Stimulated activated naive CD4-positive, alpha-beta T cell (primary cell): ENCODE measurements at regions not wholly inside any gene's neighbourhood (a gene's known extent, or its start where the extent isn't known, plus 50 kb on each side); places are given as distances from the start of the nearest gene placed in this dataset.
"Not testable (repeated sequence)": the region's sequence is repeated elsewhere in the genome, so short reads cannot be mapped to it uniquely, and the experiment has no call there.

ENCODE experiments used
- DNase-seq, 6 experiments: peaks; one replicate each; lab custom pipeline; 2025; lab: John Stamatoyannopoulos, UW

DNA sequence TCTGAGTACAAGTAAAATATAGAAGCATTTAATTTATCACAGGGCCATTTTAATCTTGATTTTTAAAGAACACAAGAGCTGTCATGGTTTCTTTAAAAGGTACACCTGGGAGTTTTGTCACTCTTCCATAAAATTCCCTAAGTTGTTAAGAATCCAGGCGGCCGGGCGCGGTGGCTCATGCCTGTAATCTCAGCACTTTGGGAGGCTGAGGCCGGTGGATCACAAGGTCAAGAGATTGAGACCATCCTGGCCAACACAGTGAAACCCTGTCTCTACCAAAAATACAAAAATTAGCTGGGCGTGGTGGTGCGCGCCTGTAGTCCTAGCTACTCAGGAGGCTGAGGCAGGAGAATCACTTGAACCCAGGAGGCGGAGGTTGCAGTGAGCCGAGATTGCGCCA lies 278.3 kb downstream of the PCDH17 start:
- DNase-seq, result not testable (repeated sequence)

DNA sequence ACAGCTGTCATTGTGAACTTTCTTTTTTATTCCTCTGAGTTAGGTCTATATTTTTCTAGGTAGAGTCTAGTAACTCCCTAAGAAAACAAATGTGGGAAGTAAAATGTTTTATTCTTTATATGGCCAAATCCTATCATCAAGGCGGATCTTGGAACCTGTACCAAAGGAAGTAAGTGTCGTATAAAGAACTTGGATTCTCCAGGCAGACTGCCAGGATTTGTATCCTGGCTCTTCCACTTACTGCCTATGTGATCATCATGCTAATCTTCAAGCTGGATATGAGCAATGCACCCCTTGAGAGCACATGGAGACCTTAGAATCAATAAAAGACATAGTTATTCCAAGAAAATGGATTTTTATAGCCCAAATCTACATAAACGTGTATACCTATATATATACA lies 286.5 kb downstream of the PCDH17 start:
- DNase-seq, result no peak

DNA sequence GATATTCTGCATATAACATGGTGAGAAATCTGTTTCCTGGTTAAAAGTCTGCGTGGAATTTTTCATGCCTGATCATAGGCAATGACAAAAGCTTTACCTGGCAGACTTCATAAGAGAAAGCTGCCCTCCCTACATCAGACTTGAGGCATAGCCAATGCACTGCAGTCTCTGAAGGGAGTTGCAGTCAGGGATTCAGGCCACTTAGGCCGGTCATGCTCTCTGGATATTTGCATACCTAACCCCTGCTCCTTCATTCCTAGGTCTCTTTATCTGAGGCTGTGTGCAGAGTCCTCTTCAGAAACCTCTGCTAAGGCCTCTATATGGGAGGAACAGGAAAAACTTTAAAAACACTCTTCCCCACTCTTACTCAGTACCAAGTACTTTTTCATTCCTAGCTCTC lies 287.4 kb downstream of the PCDH17 start:
- no peak for DNase-seq

DNA sequence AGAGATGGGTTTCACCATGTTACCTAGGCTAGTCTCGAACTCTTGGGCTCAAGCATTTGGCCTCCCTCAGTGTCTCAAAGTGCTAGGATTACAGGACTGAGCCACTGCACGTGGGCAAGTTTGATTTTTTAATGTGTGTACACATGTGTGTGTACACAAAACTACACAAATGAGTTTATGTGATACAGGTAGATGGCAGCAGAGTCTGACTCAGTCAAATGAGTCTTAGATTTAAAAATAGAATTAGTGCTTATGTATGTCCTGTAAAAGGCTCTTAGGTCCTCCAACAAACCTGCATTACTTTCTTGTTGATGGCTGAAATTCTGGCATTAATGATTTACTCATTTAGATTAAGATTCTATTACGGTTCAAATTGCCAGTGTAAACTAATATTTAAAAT lies 293.7 kb downstream of the PCDH17 start:
- no peak for DNase-seq

DNA sequence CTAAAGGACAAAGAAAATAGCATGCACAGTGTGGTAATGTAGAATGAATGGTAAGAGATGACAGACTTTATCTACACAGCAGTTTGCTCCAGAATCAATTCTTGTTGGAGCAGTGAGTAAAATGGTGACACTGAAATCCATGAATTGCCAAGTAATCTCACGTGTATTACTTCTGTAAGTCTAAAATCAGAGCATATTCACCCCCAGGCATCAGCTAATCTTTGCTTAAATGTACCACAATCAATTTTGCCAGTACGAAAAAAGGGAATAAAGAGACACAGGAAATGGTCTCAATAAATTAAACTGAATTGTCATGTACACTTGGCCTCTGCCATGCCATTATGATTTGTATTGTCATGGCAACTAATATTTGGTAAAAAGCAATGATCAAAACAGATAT lies 294.2 kb downstream of the PCDH17 start:
- no peak for DNase-seq

DNA sequence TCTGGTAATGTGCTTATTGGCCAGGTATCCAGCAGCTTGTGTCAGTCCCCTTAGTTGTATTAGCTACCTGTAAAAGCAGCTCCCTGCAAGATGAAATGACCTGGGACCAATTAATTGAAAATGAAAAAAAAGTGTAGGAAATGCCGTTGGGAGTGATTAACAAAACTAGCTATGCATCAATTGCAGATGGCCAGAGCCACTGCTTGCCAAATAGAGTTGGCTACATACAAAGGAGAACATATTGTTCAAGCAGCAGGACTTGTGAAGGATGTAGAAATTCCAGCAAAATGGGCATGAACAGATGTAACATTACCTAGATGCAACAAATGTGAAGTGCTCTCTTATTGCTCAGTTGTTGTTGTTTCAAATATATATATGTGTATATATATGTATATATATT lies 300.5 kb downstream of the PCDH17 start:
- no peak for DNase-seq

DNA sequence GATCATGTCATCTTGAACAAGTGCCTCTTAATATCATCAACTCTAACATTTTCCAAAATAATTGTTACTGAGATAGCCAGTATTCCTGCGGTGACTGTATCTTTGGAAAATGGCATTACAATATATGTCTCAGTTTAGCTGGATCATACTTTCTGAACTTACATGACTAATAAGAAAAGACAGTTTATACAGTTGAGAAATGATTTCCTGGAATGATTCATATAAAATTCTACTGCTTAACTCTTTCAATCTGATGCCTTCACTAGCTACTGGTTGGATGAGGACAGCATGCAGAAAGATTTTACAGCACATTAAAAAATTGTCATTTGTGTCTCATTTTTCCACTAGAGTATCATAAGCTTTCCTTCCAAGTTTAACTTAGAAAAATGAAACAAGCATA lies 302.1 kb downstream of the PCDH17 start:
- DNase-seq, result no peak

DNA sequence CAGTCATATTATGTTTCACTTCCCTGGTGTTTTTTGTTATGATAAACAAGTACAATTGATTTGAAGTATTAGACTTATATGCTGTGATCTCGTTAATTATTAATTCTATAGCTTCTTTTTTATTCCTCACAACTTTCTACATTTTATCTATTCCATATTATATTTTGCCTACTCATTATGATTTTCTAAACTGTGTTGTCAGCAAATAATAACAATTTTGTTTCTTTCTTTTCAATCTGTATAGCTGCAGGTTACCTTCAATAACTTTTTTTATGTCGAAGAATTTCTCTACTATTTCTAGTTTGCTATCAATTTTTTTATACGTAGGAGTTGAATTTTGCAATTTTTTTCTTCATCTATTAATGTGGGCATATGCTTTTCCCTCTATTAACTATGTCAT lies 304.4 kb downstream of the PCDH17 start:
- DNase-seq, result no peak

DNA sequence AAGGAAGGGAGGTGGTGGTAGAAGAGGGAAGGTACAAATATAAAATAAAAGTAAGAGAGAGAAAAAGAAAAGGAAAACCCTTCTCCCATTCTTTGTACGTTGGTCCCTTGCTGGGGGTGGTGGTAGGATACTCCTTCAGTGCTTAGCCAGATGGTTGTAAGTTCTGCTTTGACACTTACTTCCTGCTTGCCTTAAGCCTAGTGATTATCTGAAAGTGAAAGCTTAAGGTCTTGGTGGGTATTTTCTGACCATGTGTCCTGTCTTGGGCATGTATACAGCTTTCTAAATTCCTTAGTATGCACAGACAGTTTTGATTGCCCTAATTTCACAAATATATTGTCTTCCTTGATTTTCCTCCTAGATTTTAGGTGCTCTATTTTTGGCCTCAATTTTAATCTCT lies 314.8 kb downstream of the PCDH17 start:
- no peak for DNase-seq

DNA sequence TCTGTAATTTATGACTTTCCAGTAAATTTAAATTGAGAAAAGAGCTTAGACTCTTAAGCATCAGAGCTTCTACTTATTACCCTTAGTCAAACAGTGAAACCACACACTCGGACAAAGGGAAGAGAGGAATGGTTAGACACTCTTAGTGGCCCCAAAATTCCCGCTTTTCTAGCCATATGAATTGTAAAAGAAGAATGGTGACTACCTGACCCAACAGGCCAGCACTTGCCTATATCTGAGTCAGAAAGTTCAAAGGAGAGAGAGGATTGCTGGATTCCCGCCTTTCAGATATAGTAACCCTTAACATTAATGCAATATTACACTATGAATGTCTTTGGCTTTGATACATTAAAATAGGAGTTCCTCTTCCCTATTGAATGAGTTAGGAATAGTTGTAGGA lies 317.3 kb downstream of the PCDH17 start:
- no peak for DNase-seq

DNA sequence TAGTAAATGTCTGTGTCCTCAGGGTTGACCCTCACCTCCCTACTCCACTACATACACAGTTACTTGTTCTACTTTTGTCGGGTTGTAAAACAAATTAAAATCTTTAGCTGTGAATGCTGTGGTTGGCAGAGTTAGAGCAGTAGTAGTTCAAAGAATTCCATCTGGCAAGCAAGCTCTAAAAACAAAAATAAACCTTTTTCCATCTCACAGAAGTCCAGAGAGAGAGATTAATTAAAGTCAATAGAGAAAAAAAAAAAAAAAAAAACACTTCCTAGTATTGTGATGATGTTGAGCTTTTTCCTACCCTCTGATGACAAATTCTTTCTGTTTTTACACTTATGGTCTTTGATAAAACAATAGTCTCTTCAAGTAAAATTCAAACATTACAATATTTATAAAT lies 338.4 kb downstream of the PCDH17 start:
- no peak for DNase-seq

DNA sequence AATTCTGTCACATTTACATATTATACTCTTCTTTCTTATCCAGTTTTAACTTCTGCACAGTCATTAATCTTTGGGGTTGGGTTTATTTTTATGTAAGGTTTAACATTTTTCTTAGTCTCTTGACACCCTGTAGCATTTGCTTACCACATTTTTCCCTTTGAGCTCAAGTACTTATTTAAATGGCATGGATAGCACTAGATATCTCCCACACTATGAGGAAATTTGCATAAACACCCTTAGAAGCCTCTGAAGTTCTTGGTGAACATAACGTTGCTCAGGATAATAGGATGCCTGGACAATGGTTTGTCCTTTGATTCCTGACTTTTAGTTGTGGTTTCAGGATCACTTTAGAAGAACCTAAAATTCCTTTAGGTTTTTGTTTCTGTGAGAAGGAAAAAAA lies 338.9 kb downstream of the PCDH17 start:
- DNase-seq, result no peak

DNA sequence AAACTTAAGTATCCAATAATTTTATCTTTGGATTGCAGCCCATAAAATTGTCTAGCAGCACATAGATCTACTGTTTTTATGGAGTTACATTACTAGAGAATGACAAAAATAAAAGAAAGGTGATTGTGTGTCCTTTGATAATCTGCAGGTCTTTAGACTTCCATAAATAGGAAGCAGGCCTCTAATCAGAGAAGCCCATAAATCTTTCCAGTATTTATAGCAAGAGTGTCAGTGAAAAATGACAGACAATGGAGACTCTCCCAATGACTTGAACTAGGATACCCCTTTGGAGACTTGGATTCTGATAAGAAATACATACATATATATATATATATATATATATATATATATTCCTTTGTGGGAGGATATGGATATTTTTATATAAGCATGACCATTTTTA lies 351.2 kb downstream of the PCDH17 start:
- no peak for DNase-seq

DNA sequence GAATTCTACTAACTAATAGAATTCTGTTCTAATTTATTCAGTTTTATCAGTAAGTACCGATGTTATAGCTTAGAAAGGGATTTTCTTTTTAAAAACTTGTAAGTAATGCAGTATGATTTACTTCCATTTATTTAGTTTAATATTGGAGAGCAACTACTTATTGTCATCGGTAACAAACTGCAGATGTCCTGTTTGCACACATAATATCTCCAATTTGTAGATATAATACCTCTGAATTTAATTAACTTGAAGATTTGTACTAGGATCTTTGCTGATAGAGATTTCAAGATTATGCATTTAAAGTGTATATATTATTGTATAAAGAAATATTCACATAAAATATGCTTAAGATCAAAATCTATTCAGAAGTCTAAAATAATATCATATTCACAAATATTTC lies 356.7 kb downstream of the PCDH17 start:
- DNase-seq, result no peak

DNA sequence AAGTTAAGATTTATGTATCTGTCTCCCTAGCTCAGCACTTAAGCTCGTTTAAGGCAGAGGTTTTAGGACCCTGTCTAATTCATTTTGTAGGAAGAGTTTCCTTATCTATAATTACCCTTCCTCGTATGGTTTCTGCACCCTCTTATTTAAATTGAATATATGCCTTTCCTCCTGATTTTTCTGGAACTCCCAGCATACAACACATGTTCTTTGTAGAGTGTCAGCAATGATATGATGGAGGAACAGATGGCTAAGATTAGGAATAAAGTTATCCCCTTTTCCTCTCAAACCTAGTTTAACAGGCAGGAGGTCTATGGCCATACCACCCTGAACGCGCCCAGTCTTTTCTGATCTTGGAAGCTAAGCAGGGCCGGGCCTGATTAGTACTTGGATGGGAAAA lies 359.5 kb downstream of the PCDH17 start:
- DNase-seq, result no peak

DNA sequence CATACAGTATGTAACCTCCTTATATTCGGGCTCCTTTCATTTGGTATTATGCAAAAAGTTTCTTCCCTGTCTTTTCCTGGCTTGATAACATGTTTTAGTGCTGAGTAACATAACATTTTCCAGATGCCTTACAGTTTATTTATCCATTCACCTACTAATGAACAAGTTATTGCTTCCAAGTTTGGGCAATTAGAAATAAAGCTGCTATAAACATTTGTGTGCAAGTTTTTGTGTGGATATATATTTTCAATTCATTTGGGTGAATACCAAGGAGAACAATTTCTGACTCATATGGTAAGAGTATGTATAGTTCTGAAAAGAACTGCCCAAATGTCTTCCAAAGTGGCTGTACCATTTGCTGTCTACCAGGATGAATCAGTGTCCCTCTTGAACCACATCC lies 360.9 kb downstream of the PCDH17 start:
- no peak for DNase-seq

DNA sequence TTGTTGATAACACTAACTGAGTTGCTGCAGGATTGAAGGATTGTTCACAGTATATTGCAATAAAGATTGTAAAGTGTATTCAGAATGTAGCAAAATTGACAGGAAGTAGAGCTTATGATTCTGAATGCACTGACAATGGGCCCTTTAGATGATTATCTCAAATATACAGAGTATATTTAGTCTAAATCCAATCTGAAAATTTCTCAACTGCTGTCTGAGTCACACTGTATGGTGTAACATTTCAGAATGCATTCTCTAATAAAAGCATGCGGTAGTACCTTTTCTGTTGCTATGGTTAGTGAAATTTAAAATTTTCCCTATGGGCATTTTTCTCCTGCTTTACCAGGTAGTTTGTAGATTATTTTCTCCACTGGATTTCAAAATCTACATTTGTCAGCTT lies 365.2 kb downstream of the PCDH17 start:
- DNase-seq, result no peak

DNA sequence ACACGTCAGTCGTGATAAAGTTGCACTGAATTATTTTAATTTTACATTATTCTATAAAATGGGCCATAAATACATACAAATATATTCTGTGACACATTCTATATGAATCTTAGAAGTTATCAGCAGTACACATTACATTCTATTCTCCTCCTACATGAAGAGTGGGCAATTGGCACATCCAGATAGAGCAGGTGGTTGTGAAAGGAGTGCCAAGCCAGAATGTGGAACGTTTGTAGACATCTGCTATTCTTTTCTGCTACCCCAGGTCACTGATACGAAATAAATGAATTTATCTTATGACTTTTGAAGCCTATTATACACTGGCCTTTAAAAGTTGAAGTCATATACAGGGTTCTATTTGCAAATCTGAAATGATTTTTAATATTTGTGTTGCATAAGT lies 373.2 kb downstream of the PCDH17 start:
- DNase-seq, result no peak

DNA sequence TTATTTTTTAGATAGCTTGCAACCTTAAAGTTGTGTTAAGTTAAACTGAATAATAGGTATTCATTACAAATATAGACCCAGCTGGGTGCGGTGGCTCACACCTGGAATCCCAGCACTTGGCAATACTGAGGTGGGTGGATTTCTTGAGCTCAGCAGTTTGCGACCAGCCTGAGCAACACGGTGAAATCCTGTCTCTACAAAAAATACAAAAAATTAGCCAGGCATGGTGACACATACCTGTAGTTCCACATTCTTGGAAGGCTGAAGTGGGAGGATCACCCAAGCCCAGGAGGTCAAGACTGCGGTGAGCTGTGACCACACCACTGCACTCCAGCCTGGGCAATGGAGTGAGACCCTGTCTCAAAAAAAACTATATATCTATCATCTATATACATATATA lies 386.5 kb downstream of the PCDH17 start:
- no peak for DNase-seq

DNA sequence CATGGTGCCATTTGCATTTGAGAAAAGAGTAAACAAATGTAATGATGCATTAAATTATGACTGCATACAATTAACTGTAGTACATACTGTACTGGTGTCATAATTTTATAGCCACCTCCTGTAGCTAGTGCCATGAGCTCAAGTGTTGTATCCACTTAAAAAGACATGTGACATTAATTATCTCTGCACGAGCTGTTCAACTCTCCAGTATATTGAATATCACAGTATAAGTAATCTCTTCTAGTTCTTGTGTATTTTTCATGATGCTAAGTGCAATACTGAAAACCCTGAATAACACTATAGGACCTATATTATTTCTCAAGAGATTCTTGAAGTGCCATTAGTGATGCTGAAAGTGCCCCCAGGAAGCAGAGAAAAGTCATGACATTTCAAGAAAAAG lies 387.3 kb downstream of the PCDH17 start:
- no peak for DNase-seq

DNA sequence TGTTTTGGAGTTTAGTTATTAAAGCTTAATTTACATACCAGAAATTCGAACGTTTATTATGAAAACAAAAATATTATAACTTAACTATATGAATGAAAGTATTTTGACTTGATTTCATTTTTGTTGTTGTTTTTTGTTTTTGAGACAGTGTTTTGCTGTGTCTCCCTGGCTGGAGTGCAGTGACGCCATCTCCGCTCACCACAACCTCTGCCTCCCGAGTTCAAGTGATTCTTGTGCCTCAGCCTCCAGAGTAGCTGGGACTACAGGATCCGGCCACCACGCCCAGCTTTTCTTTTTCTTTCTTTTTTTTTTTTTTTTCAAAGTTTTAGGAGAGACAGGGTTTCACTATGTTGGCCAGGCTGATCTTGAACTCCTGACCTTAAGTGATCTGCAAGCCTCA lies 392.6 kb downstream of the PCDH17 start:
- DNase-seq, result no peak

DNA sequence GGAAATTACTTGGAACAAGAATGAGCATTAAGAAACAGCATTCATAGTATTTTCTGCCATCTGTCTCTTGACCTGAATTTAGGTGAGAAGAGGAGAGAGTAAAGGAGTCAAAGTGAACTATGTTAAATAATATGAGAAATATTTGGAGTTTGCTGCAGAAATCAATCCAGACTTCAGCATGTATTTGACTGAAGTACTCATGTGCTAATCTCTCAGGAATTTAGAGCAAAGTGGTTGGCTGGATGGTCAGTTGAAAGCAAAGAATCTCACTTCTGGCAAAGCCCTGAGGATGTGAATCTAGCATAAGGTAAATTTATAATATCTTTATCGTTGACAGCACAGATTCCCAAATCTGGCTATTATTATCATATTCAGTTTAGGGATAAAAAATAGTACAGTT lies 394.3 kb downstream of the PCDH17 start:
- DNase-seq, result no peak

DNA sequence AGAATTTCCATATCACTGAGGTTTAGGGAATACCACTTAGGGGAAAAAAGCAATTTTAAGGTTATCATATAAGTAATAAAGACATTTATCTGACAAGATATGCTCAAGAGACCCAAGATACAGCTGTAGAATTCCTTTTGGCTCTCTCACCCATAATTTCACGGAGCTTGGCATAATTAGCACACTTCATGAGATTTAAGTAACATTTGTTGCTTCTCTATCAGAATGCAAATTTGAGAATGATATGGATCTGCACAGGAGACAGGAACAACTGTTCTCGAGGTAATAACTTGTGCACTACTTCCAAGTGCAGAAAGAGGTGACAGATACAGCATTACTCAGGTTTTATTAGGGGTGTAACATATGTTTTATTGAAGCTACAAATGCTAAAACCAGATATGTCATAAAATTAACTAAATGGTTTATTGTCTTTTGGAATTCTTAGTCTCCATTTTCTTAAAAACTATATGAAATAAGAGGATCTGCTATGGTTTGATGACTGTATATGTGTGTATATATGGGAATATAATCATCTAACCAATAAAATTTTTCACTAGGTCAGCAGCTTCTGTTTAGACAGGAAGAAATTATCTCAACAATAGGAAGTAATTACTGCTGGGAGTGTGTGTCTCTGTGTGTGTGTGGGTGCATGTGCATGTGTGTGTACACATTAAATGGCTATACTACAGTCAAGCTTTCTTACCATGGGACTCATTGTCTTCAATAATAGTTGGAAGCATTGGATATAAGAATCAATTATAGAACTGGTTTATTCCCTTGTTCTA lies 401.3 kb downstream of the PCDH17 start:
- no peak for DNase-seq

DNA sequence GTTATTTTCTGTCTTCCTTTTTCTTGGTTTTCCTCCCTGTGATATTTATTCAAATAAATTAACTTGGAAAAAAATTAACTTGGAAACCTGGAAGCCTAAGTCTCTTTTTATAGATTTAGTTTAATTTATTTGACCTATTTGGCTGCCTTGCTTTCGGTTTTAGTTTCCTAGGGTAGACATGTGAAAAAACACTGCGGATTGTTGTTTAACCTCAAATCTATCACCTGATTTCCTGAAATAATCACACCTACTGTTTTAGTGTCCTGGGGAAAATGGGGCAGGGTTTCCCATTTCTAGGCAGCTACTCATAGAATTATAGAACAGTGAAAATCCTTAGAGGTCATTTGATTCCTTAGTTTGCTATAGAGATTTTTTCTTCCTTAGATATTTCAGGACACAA lies 412.4 kb downstream of the PCDH17 start:
- DNase-seq, result no peak

DNA sequence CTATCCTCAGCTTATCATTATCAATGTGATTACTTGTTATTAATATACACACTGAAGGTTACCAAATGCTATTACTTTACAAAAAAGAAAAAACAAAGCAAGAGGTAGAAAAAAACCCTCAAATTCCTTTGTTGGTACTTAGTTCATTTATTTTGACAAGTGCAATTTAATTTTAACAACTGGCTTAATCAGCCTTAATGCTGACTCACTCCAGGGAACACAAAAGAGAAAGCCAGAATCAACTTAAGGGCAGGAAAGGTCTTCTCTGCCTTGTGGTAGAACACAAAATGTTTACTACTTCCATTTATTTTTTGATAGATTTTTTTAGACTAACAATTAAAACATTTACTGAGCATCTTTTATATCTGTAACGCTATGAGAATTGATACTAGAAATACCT lies 417.1 kb downstream of the PCDH17 start:
- no peak for DNase-seq
